Brain microvascular endothelial cell (primary cell): ENCODE measurements at regions not wholly inside any gene's neighbourhood (a gene's known extent, or its start where the extent isn't known, plus 50 kb on each side); places are given as distances from the start of the nearest gene placed in this dataset.
A peak's percentile ranks its signal among the peaks of the same experiment; 100 is the strongest.
"Not testable (repeated sequence)": the region's sequence is repeated elsewhere in the genome, so short reads cannot be mapped to it uniquely, and the experiment has no call there.

Source experiments
- DNase-seq: peaks from one replicate; pipeline ENCODE4 v3.0.0-alpha.2; 2020
- H3K27ac ChIP-seq: fragments of 250-450 bp; sonication (Bioruptor Pico); 2 replicates; pipeline ENCODE4 v1.5.1; 2020; ENCODE audit warnings: mild to moderate bottlenecking, moderate library complexity
- H3K27me3 ChIP-seq: fragments of 250-450 bp; sonication (Bioruptor Pico); replicated peaks from 2 replicates; pipeline ENCODE4 v1.5.1; 2020; ENCODE audit warnings: mild to moderate bottlenecking
- H3K36me3 ChIP-seq: fragments of 250-450 bp; sonication (Bioruptor Pico); replicated peaks from 2 replicates; pipeline ENCODE4 v1.5.1; 2020; ENCODE audit warnings: mild to moderate bottlenecking
- H3K4me3 ChIP-seq: 2 replicates; pipeline ENCODE4 v1.5.1; 2011; ENCODE audit warnings: low read depth, mild to moderate bottlenecking, control low read depth, low read length, moderate library complexity
- CTCF ChIP-seq: IDR thresholded peaks from 2 replicates; pipeline ENCODE4 v1.5.1; 2011; ENCODE audit warnings: low read depth, mild to moderate bottlenecking, moderate library complexity, low read length, control low read depth, inconsistent platforms; ENCODE audit errors: missing control alignments
- in situ Hi-C: cut with HindIII; loops from 2 replicates; pipeline ENCODE4 v1.10.0; 2017; ENCODE audit warnings: low sequenced_read_pairs, low pct_ligation_motif_present

GRCh38 chr10:46095943-46096342 is 49.9 kb upstream of the MSMB start:
- in situ Hi-C loops, DNase-seq, H3K27ac ChIP-seq, H3K27me3 ChIP-seq, H3K4me3 ChIP-seq, H3K36me3 ChIP-seq: not testable (repeated sequence)

GRCh38 chr10:46096446-46096845 is 50.4 kb upstream of the MSMB start:
- DNase-seq, result peak; percentile 44
- no peak overlapping the region for H3K27ac ChIP-seq
- TF ChIP-seq CTCF, result no peak
- H3K36me3 ChIP-seq, result no peaks in the 10 kb centered on the region
- no peaks in the 10 kb centered on the region for H3K27me3 ChIP-seq
- in situ Hi-C loops, result no loop called here
- no peak overlapping the region for H3K4me3 ChIP-seq

GRCh38 chr10:46096909-46097575 is 51.0 kb upstream of the MSMB start:
- in situ Hi-C loops, result no loop called here

GRCh38 chr10:46097576-46098317 is 51.7 kb upstream of the MSMB start:
- Histone ChIP-seq H3K36me3 (no peaks in the 10 kb centered on the region), H3K27ac (no peak overlapping the region), H3K27me3 (no peaks in the 10 kb centered on the region), H3K4me3 (no peak overlapping the region)
- in situ Hi-C loops, result no loop called here
- DNase-seq, result no peak
- no peak for TF ChIP-seq CTCF

More at GRCh38 chr10:46096909-46097575, 51.0 kb upstream of the MSMB start:
- TF ChIP-seq CTCF, result no peak
- Histone ChIP-seq H3K27ac (no peak overlapping the region), H3K36me3 (no peaks in the 10 kb centered on the region), H3K27me3 (no peaks in the 10 kb centered on the region), H3K4me3 (no peak overlapping the region)
- DNase-seq, result no peak

GRCh38 chr10:46098386-46098785 is 52.3 kb upstream of the MSMB start:
- H3K27ac ChIP-seq, result no peak overlapping the region
- in situ Hi-C loops, result no loop called here

GRCh38 chr10:46098925-46099324 is 52.9 kb upstream of the MSMB start:
- H3K27ac ChIP-seq, H3K27me3 ChIP-seq, H3K36me3 ChIP-seq, in situ Hi-C loops, DNase-seq, H3K4me3 ChIP-seq: not testable (repeated sequence)

More at GRCh38 chr10:46098386-46098785, 52.3 kb upstream of the MSMB start:
- Histone ChIP-seq H3K4me3 (no peak overlapping the region), H3K27me3 (no peaks in the 10 kb centered on the region), H3K36me3 (no peaks in the 10 kb centered on the region)
- no peak for DNase-seq
- TF ChIP-seq CTCF, result no peak

- no peak for DNase-seq
- no peak overlapping the region for H3K4me3 ChIP-seq
- in situ Hi-C loops, result no loop called here
- H3K36me3 ChIP-seq, result no peaks in the 10 kb centered on the region
- no peak overlapping the region for H3K27ac ChIP-seq
- peaks cover 9% of the 10 kb centered on the region for H3K27me3 ChIP-seq
- no peak for TF ChIP-seq CTCF
Observed at GRCh38 chr10:46104071-46104585, 58.1 kb upstream of the MSMB start.

- H3K4me3 ChIP-seq, H3K27ac ChIP-seq, in situ Hi-C loops, DNase-seq, H3K27me3 ChIP-seq, H3K36me3 ChIP-seq: not testable (repeated sequence)
Observed at GRCh38 chr10:46105416-46105815, 59.3 kb upstream of the MSMB start.

- H3K36me3 ChIP-seq, in situ Hi-C loops, H3K27me3 ChIP-seq, H3K27ac ChIP-seq, DNase-seq: not testable (repeated sequence)
- H3K4me3 ChIP-seq, result peak overlapping the region; percentile 50
Observed at GRCh38 chr10:46105856-46106409, 59.9 kb upstream of the MSMB start.
